B cell (primary cell): ENCODE measurements at regions not wholly inside any gene's neighbourhood (a gene's known extent, or its start where the extent isn't known, plus 50 kb on each side); places are given as distances from the start of the nearest gene placed in this dataset.

Experiments used
- EZH2 ChIP-seq: IDR thresholded peaks from 2 replicates; pipeline ENCODE4 v1.6.1; 2012; ENCODE audit warnings: borderline replicate concordance, low read depth, mild to moderate bottlenecking, moderate library complexity, low read length; ENCODE audit not compliant: insufficient read depth, poor library complexity, severe bottlenecking
- TF ChIP-seq, protein P1 (sequence below): fragments of 200-600 bp; IDR thresholded peaks from one replicate; pipeline ENCODE4 v1.8.0; 2022; ENCODE audit warnings: antibody characterized with exemption, mild to moderate bottlenecking

GRCh38 chr6:81605526-81605925 lies 147.0 kb downstream of the TENT5A start:
- TF ChIP-seq, protein P1, sequence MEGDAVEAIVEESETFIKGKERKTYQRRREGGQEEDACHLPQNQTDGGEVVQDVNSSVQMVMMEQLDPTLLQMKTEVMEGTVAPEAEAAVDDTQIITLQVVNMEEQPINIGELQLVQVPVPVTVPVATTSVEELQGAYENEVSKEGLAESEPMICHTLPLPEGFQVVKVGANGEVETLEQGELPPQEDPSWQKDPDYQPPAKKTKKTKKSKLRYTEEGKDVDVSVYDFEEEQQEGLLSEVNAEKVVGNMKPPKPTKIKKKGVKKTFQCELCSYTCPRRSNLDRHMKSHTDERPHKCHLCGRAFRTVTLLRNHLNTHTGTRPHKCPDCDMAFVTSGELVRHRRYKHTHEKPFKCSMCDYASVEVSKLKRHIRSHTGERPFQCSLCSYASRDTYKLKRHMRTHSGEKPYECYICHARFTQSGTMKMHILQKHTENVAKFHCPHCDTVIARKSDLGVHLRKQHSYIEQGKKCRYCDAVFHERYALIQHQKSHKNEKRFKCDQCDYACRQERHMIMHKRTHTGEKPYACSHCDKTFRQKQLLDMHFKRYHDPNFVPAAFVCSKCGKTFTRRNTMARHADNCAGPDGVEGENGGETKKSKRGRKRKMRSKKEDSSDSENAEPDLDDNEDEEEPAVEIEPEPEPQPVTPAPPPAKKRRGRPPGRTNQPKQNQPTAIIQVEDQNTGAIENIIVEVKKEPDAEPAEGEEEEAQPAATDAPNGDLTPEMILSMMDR: no peak
- TF ChIP-seq EZH2: no peak
